ENCODE measurements at regions not wholly inside any gene's neighbourhood (a gene's known extent, or its start where the extent isn't known, plus 50 kb on each side); places are given as distances from the start of the nearest gene placed in this dataset.

DNA sequence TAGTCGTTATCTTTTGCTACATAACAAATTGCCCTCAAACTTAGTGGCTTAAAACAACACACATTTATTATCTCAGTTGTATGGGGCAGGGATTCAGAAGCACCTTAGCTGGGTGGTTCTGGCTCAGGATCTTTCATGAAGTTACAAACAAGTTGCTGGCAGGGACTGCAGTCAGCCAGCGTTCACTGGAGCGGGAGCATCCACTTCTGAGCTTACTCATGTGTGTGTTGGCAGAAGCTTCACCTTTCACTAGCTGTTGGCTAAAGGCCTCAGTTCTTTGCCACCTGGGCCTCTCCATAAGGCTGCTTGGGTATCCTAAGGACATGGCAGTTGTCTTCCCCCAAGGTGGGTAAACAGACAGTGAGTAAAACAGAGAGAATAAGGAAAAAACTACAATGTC lies 365.7 kb downstream of the RPS29 start:
- DNase-seq: peak; percentile 14

DNA sequence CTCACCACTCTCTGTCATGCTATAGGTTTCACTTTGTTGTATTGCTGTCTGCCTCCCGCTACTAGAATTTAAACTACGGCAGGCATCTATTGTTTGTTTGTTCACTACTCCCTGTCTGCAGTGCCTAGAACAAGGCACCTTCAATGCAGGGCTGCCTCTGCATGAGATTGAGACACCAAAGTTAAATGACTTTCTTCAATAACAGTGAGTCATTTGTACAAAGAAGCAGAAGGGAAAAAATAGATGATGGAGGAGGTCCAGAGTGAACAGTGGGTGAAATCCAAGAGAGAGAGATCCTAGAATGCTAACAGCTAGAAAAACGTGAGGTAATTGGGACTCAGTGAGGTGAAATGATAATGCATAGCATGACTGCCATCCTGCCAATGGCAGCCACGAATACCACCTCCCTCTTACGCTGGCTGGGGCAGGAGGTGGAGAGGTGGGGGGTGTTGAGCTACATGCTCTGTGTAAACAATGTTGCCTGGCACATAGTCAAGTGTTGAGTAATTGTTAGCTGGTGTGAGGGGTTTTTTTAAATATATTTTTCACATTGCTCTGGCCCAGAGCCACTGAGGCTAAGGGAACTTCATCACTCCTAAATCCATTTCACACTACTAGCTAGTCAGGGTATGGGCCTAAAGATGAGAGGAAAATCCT lies 367.6 kb downstream of the RPS29 start:
- DNase-seq: no peak

DNA sequence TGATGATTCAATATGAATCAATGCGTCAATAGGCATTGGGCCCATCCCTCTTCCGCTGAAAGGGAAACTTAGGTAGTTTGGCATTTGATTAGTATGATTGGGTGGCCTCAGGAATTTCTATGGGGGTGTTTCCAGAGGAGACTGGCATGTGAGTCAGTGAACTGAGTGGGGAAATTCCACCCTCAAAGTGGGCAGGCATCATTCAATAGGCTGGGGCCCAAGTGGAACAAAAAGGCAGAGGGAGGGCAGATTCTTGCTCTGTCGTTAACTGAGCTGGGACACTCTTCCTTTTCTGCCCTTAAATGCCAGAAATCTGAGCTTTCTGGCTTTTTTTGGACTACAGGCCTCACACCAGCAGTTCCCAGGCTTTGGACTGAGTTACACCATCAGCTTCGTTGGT lies 373.5 kb downstream of the RPS29 start:
- DNase-seq: no peak

DNA sequence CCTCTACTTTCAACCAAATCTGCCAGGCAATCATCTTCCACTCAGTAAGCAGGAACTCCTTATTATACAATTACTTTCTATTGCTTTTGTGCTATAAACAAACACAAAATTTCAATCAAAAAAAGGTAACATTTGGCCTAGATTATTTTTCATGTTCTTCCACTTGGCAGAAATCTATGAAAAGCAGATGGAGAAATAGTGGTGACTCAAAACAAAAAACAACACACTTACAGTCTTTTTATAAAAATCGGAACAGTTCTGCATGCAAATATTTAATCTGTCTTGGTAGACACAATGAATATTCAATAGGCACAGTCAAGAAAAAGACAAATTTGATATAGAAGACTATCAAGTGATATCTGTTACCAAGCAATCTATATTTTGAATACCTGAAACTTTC lies 376.8 kb downstream of the RPS29 start:
- no peak for DNase-seq

DNA sequence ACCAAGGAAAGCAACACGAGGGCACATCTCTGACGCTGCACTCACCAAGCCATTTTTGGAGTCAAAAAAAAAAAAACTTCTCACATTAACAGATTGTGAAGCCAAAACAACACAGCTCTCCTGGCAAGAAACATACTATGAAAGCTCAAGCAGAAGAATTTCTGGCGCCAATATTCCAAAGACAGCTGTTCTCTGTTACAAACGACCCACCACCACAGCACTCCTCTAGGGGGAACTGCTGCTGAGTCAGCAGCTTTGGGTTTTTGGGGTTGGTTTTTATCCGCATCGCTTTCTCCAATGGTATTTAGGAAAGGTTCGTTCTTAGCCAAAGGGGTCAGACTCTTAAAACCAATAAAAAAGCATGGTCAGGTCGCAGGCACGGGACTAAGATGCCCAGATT lies 379.4 kb downstream of the RPS29 start:
- DNase-seq: peak; percentile 72

DNA sequence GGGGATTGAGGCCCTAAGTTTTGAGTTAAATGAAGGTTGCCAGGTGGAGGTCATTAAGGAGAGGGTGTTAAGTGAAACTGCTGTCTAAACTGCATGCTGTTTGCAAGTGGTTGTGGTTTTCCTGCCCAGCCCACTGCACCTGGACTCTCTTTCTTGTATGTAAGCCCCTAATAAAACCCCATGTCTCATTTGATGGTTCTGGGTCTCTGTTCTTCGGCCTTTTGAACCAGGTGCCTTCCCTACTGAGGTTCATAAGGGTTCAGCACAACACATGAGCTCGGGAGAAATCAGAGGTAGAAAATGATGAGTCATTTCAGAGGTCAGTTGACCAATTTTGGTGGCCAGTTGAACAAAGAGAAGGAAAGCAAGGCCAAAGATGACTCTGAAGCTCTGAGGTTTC lies 382.5 kb downstream of the RPS29 start:
- DNase-seq: no peak

DNA sequence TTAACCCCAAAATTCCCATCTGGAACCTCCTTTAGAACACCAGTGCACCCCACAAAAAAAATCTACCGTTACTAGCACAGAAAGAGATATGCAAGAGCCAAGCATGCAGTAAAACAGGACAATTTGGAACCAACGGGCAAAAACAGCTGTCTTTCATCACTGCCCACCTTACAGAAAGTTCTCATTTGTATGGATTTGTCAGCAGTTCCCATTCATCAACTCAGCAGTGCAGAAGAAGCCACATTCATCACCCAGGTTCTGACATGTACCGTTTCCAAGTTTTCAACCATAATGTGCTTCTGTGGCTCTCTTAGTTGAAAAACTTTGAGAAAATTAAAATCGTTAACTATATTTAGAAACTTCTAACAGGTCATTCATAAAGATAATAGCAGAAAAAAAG lies 387.0 kb downstream of the RPS29 start:
- no peak for DNase-seq

DNA sequence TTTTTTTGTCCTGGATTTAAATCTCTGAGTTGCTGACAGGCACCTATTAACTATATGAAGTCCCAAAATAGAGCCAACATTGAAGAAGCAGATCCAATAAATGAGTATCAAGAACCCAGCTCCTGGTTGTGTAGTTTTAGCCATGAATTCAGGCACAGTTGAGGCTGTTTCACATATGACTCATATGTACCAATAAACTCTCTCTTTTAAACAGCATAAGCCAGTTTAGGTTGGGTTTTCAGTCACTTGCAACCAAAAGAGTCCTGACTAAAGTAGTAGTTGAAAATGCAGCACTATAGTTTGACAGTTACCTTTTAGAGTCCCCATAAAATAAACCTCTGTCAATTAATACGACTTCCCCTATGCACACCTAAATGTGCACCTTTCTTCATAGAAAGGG lies 389.9 kb downstream of the RPS29 start:
- no peak for DNase-seq

DNA sequence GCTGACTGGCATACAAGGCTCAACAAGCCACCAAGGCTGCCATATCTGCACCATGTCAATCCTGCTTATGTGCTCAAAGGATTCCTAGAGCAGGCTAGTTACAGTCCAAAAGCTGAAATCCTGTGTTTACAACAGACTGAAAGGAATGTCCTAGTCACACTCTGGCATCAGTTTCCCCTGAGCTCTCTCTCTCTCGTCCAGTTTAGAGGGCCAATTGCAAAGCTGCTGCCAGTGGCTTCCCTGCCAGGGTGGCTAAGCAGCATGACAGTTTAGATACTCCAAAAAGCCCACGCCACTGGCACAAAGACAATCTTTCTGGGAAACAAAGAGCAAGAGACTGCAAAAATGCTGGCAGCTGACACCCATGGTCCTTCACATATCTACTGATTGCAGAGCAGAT lies 392.1 kb downstream of the RPS29 start:
- no peak for DNase-seq

DNA sequence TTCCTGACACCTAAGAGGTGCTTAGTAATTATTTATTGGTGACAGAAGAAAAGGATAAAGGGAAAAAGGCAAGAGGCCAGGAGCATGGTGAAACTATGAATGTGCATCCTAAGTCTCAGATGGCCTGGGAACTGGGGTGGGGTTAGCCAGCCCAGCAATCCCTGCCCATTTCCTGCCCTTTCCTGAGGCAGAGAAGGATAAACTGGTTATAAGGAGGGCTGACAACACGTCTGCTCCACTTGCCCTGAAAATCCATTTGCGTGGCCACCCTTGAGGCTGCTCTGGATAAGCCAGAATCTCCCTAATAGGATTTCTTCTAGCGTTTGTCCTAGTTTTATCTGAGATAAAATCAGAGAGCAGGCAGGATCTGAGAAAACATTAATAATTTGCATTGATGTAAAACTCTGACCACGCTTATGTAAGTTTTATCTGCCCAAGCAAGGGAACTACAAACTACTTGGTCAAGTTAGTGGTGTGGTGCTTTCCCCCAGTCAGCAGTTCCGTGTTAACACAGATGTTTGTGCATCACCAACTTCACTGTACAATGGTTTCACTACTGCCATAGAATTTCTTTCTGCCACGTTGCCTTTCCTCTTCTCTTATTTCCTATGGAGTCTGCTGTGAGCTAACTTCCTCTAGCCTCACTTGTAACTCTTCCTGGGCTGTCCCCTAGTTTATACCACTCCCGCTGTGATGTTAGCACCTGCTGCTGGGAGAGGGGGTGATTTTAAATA lies 392.7 kb downstream of the RPS29 start:
- DNase-seq: no peak

DNA sequence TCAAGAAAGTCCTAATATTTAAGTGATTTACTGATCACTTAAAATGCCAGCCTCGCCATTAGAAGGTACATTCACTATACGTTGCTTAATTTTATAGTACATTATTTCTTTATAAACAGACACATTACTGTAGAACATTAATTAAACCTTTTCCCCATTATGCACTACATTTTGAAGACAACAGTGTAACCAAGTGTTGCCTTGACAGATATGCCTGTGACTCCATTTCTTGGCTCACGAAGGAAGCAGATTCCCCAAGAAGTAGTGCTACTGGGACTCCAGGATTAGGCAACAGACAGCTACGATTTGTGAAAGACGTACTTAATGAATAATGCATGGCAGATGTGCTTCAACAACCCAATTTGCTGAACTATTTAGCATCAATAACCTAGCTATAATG lies 394.8 kb downstream of the RPS29 start:
- no peak for DNase-seq

DNA sequence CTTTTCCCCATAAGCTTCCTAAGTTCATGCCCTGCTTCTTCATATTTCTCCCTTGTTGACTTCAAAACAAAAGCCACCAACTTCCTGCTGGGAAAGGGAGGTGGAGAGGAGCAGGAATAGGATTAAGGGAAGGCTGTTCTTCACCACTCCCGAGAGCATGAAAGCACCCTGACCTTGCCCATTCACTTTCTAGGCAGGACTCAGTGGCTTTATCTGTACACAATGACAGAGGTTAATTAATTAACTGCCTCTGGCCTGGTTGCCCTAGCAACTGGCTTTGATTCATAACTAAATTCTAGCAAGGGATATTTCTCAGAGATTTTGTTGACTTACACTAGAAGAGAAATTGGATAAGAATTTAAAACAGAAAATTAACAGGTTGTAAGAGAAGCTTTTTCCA lies 396.8 kb downstream of the RPS29 start:
- DNase-seq: no peak

DNA sequence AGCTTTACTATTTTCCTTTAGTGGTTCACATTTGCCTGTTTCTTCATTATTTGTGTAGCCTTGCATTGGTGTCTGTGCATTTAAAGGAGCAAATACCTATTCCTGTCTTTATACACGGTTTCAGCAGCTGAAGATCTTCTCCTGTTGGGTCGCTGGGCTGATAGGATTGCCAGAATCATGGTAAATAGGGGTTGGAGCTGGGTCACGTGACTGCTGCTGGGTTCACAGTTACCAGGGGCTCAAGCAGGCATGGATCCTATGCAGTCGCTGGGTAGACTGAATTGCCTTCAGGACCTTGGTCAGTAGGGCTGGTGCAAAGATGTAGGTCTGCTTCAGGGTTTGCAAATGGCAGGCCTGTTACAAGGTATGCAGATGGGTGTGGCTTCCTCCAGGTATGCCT lies 398.4 kb downstream of the RPS29 start:
- DNase-seq: no peak

DNA sequence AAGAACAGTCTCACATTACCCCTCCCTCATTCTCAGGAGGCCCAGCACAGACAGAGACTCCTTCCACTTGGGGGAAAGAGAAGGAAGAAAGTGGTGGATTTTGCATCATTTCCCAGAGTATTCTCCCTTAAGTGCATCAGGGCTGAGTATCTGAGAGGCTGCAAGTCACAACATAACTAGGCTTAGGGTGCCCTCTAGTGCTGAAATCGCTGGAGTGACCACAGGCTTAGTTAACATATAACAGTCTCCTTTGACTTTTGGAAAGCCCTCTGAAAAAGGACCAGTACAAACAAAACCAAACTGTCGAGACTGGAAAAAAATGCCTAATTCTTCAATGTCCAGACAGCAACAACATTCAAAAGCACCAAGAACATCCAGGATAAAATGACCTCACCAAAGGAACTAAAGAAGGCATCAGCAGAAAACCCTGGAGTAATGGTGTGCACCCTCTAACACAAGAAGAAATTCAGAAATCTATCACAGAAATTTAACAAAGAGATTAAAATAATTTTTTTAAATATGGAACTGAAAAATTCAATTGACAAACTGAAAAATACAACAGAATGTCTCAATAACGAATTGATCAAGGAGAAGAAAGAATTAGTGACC lies 412.3 kb downstream of the RPS29 start:
- DNase-seq: peak; percentile 25

DNA sequence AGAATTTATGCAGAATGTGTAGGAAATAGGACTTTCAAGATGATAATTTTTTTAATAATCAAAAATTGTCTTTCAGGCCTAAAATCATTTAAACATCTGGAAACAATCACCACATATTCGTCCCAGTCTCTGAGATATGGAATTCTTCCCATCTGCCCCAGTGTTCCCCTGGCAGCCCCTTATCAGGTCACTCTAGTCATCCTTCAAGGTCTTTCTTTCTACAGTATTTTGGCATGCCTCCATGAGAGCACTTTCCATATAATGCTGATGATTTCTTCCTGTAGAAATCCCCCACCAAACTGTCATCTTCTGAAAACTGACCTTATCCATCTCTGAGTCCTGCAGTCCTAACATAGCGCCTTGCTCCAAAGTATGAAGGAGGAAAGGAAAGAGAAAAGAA lies 422.1 kb downstream of the RPS29 start:
- DNase-seq: no peak

DNA sequence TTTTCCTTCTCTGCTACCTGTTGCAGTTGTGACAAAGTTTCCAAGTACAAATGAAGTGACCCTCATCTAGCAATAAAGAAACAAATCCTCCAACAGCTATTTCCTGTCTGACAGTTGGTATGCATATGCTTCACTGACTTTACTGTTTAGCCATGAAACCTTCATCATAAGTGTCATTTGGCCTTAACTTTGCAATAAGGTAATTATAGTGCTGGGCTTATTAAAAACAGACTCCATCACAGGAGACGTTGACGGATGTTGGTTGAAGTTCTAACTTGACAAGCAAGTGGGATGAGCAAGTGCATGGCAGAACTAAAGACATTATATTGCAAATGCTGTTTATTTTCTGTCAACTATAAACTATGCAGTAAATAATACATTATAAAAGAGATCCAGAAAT lies 425.2 kb downstream of the RPS29 start:
- DNase-seq: no peak

DNA sequence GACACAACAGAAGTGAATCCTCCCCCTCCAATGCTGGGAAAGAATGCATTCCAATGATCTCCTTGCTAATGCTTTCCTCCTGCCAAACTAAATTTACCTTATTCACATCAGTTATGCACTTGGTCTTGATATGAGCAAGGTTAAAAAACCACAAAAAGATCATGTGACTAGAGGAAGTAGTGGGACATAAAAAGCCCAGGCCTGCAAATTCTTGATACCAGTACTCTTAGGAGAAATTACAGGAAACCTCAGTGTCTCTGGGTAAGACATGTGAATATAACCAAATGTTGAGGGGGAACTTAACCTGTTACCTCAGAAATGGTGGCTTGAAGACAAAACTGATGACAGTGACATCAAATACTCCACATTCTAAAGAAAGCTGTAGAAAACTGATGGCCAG lies 427.1 kb downstream of the RPS29 start:
- no peak for DNase-seq

DNA sequence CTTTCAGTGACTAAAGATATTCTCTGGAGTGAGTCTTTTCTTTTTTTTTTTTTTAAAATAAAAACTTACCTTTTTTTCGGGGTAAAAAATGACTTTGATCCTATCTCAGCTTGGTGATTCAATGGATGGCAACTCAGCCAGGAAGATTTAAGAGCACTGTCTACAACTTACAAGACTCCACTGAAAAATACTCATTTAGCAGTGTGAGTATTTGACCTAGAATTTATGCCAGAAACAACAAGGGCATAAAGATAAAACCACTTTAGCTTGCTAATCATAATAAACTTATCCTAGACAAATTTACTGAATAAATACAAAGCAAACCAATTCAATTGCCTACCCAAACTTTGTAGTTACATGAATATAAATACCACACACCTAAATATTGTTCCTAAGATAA lies 446.6 kb downstream of the RPS29 start:
- no peak for DNase-seq

DNA sequence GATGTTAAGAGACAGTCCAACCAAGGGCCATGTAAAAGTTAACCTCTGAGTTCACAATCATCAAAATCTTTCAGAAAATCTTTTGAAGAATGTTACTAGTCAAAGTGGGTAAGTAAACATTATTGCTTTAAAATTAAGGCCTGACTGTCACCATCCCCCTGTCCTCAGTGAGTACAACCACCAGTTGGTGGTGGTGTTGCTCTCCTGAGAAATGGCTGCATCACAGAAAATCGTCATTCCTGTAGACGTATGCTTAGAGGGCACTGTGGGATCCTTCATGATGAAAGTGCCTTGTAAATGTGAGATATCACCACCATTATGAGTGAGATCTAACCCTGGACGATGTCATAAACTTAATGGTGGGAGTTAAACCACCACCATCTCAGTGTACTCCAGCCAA lies 451.2 kb downstream of the RPS29 start:
- no peak for DNase-seq

DNA sequence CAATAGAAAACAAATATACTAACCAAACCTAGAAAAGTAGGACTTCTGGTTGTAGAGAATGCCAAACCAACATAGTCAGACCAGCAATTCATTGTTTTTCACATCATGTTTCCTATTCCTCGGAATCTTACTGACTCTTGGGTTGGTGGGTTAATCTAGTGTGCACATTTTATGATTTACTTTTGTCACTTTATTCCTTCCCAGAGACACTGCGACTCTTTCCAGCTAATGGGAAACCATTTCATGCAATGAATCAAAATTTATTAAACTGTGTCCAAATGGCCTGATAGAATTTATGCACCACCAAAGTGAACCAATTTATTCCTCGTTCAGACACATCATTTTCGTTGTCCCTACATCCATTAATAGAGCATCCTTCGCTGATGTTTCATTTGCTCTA lies 464.9 kb downstream of the RPS29 start:
- DNase-seq: no peak

DNA sequence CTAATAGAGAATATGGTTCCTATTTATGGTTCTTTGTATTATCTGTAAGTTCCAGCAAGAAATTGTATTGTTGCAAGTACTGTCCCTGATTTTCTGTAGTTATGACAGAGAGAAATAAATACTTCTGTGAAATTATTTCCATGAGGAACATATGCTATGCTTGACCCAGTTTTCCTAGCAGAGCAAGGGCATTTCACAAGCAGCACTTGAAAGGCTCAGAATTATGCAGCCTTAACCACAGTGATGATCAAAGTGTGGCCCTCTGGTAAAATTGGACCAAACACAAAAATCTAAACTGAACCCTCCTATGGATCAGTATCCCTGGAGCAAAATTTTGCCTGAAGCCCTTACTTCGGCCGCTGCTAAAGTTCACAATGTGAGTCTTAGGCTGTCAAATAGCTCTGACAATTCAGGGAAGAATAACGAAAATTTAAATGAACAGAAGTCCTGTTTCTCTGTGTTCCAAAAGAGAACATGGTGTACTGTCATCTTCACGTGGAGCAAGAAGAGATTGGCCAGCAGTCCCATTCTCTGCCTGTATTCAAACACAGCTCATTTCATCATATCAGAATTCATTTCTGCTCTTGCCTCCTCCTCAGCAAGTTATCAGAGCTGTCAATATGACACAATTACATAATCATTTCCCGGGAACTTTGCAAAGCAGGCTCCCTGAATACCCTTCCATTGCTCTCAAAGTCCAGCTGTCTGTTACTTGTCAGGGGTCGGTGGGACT lies 471.9 kb downstream of the RPS29 start:
- DNase-seq: no peak

DNA sequence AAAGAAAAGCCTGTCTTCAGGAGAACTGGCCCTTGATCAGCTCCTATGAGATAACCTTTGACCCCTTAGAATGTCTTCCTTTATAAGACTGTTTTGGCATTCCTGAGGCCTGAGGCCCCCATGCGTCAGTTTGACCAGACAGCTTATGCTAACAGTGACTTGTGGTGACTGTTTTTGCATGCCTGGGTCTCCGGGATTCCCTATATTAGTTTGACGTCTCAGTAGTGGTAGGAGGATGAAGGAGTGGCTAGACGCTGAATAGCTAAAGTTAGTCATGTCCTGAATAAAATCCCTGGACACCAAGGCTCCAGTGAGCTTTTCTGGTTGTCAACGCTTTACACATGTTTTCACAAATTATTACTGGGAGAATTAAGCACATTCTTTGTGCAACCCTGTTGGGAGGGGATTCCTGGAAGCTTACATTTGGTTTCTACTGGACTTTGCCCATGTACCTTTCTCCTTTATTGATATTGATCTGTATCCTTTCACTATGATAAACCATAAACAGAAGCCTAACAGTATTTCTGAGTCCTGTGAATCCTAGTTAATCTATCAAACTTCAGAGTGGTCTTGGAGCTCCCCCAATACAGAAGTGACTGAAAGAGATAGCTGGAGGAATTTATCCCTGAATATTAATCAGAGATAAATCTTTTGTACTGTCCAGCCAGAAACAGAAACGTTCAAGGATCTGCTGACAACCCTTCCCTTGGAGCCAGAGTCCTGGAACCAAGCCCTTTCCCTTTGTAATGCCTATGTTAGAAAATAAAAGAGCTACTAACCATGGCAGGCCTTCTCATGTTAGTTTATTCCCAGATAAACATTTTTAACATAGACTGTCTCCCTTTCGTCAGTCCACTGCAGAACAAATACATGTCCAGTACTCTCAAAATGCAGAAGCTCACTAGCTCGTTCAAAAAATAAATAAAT lies 479.2 kb downstream of the RPS29 start:
- no peak for DNase-seq

DNA sequence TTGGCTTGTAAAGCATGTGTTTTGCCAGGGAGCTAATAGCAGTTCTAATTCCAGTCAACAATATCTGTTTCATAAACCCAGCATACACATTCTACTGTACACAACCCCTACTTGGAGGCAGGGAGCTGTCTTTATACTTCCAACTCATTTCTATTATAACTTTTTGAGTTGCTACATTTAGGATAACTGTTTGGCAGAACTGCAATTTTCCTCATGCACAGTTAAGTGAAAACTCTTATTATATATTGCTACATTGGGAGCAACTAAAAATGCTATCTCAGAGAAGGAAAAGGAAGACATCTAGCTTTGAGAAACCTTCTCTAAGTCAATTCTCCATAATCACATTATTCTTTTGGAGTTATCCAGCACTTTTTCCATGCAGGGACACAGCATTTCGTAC lies 480.2 kb downstream of the RPS29 start:
- no peak for DNase-seq

All from DMS 273 treated with DMSO at 0.1 percent for 48 hours (cell line).